Stimulated activated naive CD8-positive, alpha-beta T cell treated with anti-CD3 and anti-CD28 coated beads, Interleukin-15, Interleukin-2, amounts not matched to agents 100 U/mL and 50 U/mL, for 24 hours (primary cell): ENCODE measurements at regions not wholly inside any gene's neighbourhood (a gene's known extent, or its start where the extent isn't known, plus 50 kb on each side); places are given as distances from the start of the nearest gene placed in this dataset.
A peak's percentile ranks its signal among the peaks of the same experiment; 100 is the strongest.

Experiments used
- ATAC-seq: fragments of 150-1000 bp; cut with Tn5 transposase; one replicate; pipeline ENCODE4 v1.10.0; 2021
- DNase-seq: peaks from one replicate; pipeline ENCODE4 v3.0.0; 2021

- DNase-seq: no peak
- ATAC-seq: no peak
These were observed 80.2 kb upstream of the COX10 start for GRCh38 chr17:13989138-13989537.

GRCh38 chr17:13993106-13993505 lies 76.2 kb upstream of the COX10 start:
- DNase-seq: no peak
- ATAC-seq: no peak

- no peak for ATAC-seq
These were observed 75.3 kb upstream of the COX10 start for GRCh38 chr17:13994050-13994449.

GRCh38 chr17:13995856-13996271 lies 73.4 kb upstream of the COX10 start:
- no peak for DNase-seq
- ATAC-seq: no peak

More at GRCh38 chr17:13994050-13994449, 75.3 kb upstream of the COX10 start:
- DNase-seq: no peak

- ATAC-seq: no peak
These were observed 73.0 kb upstream of the COX10 start for GRCh38 chr17:13996276-13996675.

GRCh38 chr17:13996748-13997147 lies 72.6 kb upstream of the COX10 start:
- DNase-seq (no peak), ATAC-seq (no peak)

More at GRCh38 chr17:13996276-13996675, 73.0 kb upstream of the COX10 start:
- DNase-seq: no peak

GRCh38 chr17:14004927-14005620 lies 64.2 kb upstream of the COX10 start:
- DNase-seq: no peak
- no peak for ATAC-seq

- no peak for DNase-seq
- ATAC-seq: no peak
These were observed 62.9 kb upstream of the COX10 start for GRCh38 chr17:14006249-14006942.

GRCh38 chr17:14007951-14008350 lies 61.4 kb upstream of the COX10 start:
- ATAC-seq (no peak), DNase-seq (no peak)

GRCh38 chr17:14011036-14011692 lies 58.1 kb upstream of the COX10 start:
- no peak for DNase-seq
- ATAC-seq: no peak

- no peak for ATAC-seq
These were observed 57.4 kb upstream of the COX10 start for GRCh38 chr17:14011740-14012405.

GRCh38 chr17:14014657-14015056 lies 54.6 kb upstream of the COX10 start:
- DNase-seq (no peak), ATAC-seq (no peak)

More at GRCh38 chr17:14011740-14012405, 57.4 kb upstream of the COX10 start:
- no peak for DNase-seq

- DNase-seq (no peak), ATAC-seq (no peak)
These were observed 54.0 kb upstream of the COX10 start for GRCh38 chr17:14015271-14015670.

- no peak for ATAC-seq
These were observed 52.4 kb upstream of the COX10 start for GRCh38 chr17:14016858-14017257.

GRCh38 chr17:14019186-14019956 lies 49.9 kb upstream of the COX10 start:
- ATAC-seq (peak; percentile 52), DNase-seq (peak; percentile 7)

More at GRCh38 chr17:14016858-14017257, 52.4 kb upstream of the COX10 start:
- no peak for DNase-seq
